Right renal cortex interstitium (tissue), 3 donors: ENCODE measurements at regions not wholly inside any gene's neighbourhood (a gene's known extent, or its start where the extent isn't known, plus 50 kb on each side); places are given as distances from the start of the nearest gene placed in this dataset.
"Not testable (repeated sequence)": the region's sequence is repeated elsewhere in the genome, so short reads cannot be mapped to it uniquely, and the experiment has no call there.

Experiments
- DNase-seq, 3 donors: peaks; one replicate each; pipeline ENCODE4 v3.0.0-alpha.2; 2013; ENCODE audit warnings: low read depth in 3 of 3, low spot score in 2 of 3

- no peak for DNase-seq
These were observed 599.6 kb downstream of the PSAT1 start for GRCh38 chr9:78896479-78896878.

- no peak for DNase-seq
These were observed 601.3 kb downstream of the PSAT1 start for GRCh38 chr9:78898234-78898633.

GRCh38 chr9:78899006-78899405, 602.1 kb downstream of the PSAT1 start:
- no peak for DNase-seq

GRCh38 chr9:78900500-78900899, 603.6 kb downstream of the PSAT1 start:
- DNase-seq = no peak

- DNase-seq = no peak
These were observed 605.1 kb downstream of the PSAT1 start for GRCh38 chr9:78902051-78902450.

- no peak for DNase-seq
These were observed 606.7 kb downstream of the PSAT1 start for GRCh38 chr9:78903581-78903980.

GRCh38 chr9:78904686-78905085, 607.8 kb downstream of the PSAT1 start:
- no peak for DNase-seq

GRCh38 chr9:78905387-78905786, 608.5 kb downstream of the PSAT1 start:
- no peak for DNase-seq

- peak in 1 of 3 donors; percentile 25 for DNase-seq
These were observed 609.2 kb downstream of the PSAT1 start for GRCh38 chr9:78905986-78906755.

GRCh38 chr9:78909566-78909965, 612.6 kb downstream of the PSAT1 start:
- no peak for DNase-seq

GRCh38 chr9:78916884-78917283, 620.0 kb downstream of the PSAT1 start:
- DNase-seq = not testable (repeated sequence)

GRCh38 chr9:78918976-78919375, 622.1 kb downstream of the PSAT1 start:
- DNase-seq = no peak

- DNase-seq = no peak
These were observed 622.8 kb downstream of the PSAT1 start for GRCh38 chr9:78919701-78920100.

- DNase-seq = no peak
These were observed 624.4 kb downstream of the PSAT1 start for GRCh38 chr9:78921341-78921740.

- DNase-seq = no peak
These were observed 627.2 kb downstream of the PSAT1 start for GRCh38 chr9:78923966-78924659.

- no peak for DNase-seq
These were observed 630.4 kb downstream of the PSAT1 start for GRCh38 chr9:78927099-78927940.

- DNase-seq = peak in 2 of 3 donors; percentile 45 to 50
These were observed 631.9 kb downstream of the PSAT1 start for GRCh38 chr9:78928625-78929405.

GRCh38 chr9:78930281-78930680, 633.4 kb downstream of the PSAT1 start:
- DNase-seq = no peak

- no peak for DNase-seq
These were observed 636.1 kb downstream of the PSAT1 start for GRCh38 chr9:78932849-78933627.

- DNase-seq = no peak
These were observed 636.9 kb upstream of the TLE4 start for GRCh38 chr9:78934880-78935279.
